CD4-positive, alpha-beta T cell (primary cell): ENCODE measurements at regions not wholly inside any gene's neighbourhood (a gene's known extent, or its start where the extent isn't known, plus 50 kb on each side); places are given as distances from the start of the nearest gene placed in this dataset.

Experiments
- ATAC-seq: fragments of 200-7000 bp; cut with Tn5 transposase; one replicate; pipeline ENCODE4 v1.10.0; 2022; ENCODE audit warnings: mild to moderate bottlenecking; ENCODE audit not compliant: poor library complexity
- CTCF ChIA-PET: fragments of 350-600 bp; sonication (Branson Sonifier 250); formaldehyde crosslinking; loops from one replicate; lab custom pipeline; 2021; ENCODE audit warnings: antibody characterized with exemption, inconsistent platforms; lab: Charles Lee
- POLR2A ChIA-PET: fragments of 350-600 bp; sonication (Branson Sonifier 250); formaldehyde crosslinking; loops from one replicate; lab custom pipeline; 2021; ENCODE audit warnings: antibody characterized with exemption, inconsistent platforms; lab: Charles Lee
- DNase-seq, 14 experiments: peaks; one replicate each; pipeline ENCODE4 v3.0.0-alpha.2; 2013 to 2020; ENCODE audit warnings: mixed read lengths in 2 of 14
- H3K27ac ChIP-seq, 2 donors: one replicate each; pipeline versions ENCODE4 v1.5.1 to v1.7.0; 2013; ENCODE audit warnings: low read length in 2 of 2, low read depth in 1 of 2, mild to moderate bottlenecking in 1 of 2
- H3K27me3 ChIP-seq, 2 experiments: 1 replicate in 1 of 2; 2 replicates in 1 of 2; pipeline versions ENCODE4 v1.6.1 to v1.7.0; 2013; ENCODE audit warnings: low read length in 2 of 2, control low read depth in 1 of 2, mild to moderate bottlenecking in 1 of 2, moderate library complexity in 1 of 2; ENCODE audit not compliant: insufficient read depth in 2 of 2, control insufficient read depth in 1 of 2
- H3K36me3 ChIP-seq: one replicate; pipeline ENCODE4 v1.6.1; 2013; ENCODE audit warnings: low read length, control low read depth; ENCODE audit not compliant: insufficient read depth
- H3K4me1 ChIP-seq: one replicate; pipeline ENCODE4 v1.6.1; 2013; ENCODE audit warnings: low read length, control low read depth; ENCODE audit not compliant: insufficient read depth
- H3K4me3 ChIP-seq: one replicate; pipeline ENCODE4 v1.5.1; 2013; ENCODE audit warnings: mild to moderate bottlenecking, low read length, moderate library complexity
- H3K9me3 ChIP-seq, 2 experiments: 1 replicate in 1 of 2; 2 replicates in 1 of 2; pipeline versions ENCODE4 v1.6.1 to v1.7.0; 2013; ENCODE audit warnings: low read length in 2 of 2, mild to moderate bottlenecking in 2 of 2, control low read depth in 1 of 2, moderate library complexity in 1 of 2; ENCODE audit not compliant: control insufficient read depth in 1 of 2, insufficient read depth in 1 of 2
- H3K27ac Mint-ChIP-seq: one replicate; pipeline ENCODE4 v1.8.0; 2020; ENCODE audit warnings: mixed read lengths
- H3K27me3 Mint-ChIP-seq: one replicate; pipeline ENCODE4 v1.8.0; 2021; ENCODE audit warnings: mixed read lengths
- H3K36me3 Mint-ChIP-seq: one replicate; pipeline ENCODE4 v1.8.0; 2021; ENCODE audit warnings: low read depth, mixed read lengths
- H3K4me1 Mint-ChIP-seq: one replicate; pipeline ENCODE4 v1.8.0; 2021; ENCODE audit warnings: low read depth, mixed read lengths
- H3K4me3 Mint-ChIP-seq: one replicate; pipeline ENCODE4 v1.8.0; 2020; ENCODE audit warnings: mild to moderate bottlenecking, mixed read lengths
- H3K9me3 Mint-ChIP-seq: one replicate; pipeline ENCODE4 v1.8.0; 2020; ENCODE audit warnings: mixed read lengths
- CTCF ChIP-seq: fragments of 200-600 bp; IDR thresholded peaks from one replicate; pipeline ENCODE4 v1.8.0; 2022; ENCODE audit warnings: antibody characterized with exemption, mild to moderate bottlenecking
- intact Hi-C, 2 experiments: fragments of 100-400 bp; cut with DNase I in 1 of 2; cut with micrococcal nuclease in 1 of 2; formaldehyde crosslinking; loops; one replicate each; pipeline versions ENCODE4 v1.15.1 to v1.9.0; 2023 to 2025; cut with DNase I, micrococcal nuclease

DNA sequence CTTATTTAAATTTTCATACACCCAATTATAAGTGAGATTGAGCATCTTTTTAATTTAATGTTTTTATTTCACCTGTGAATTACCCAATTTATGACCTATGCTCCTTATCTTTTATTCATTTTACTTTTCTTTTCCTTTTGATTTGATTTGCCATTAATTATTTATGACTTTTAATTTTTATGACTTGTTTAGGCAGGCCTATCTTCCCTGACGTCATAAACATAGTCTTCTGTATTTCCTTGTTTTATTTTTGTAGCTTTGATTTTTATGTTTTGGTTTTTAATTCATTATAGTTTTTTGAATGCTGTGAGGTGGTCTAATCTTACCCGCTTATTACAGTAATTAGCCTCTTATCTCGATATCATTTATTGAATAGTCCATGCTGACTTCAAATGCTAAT, 467.1 kb upstream of the FAR2 start:
- intact Hi-C loops = no loop called here
- Histone ChIP-seq H3K36me3 (no peaks in the 10 kb centered on the region), H3K27ac (no peak overlapping the region), H3K4me3 (no peak overlapping the region), H3K27me3 (no peaks in the 10 kb centered on the region), H3K4me1 (no peaks in the 10 kb centered on the region), H3K9me3 (no peaks in the 10 kb centered on the region)
- Mint-ChIP-seq H3K9me3 (peaks cover 4% of the 10 kb centered on the region), H3K36me3 (no peaks in the 10 kb centered on the region), H3K27ac (no peak overlapping the region), H3K4me1 (no peaks in the 10 kb centered on the region), H3K27me3 (no peaks in the 10 kb centered on the region), H3K4me3 (no peak overlapping the region)
- CTCF ChIA-PET = no interaction called here
- POLR2A ChIA-PET = no interaction called here
- TF ChIP-seq CTCF = no peak
- no peak for ATAC-seq
- DNase-seq = no peak

DNA sequence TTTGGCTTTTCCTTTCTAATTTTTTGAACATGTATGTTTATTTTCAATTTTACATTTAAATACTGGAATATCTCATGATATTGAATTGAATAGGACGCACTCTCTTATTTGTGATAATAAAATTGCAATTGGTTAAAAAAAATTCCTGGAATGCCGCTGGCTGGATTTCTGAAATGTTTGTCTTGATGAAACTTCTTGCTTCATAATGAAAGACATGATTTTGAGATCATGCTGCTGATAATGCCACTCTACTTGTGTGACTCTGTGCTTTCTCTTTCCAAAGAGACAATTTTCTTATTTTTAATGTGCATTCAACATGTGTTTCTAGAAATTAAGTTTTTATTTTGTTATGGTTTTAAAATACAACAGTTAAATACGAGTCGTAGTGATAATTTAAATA, 465.7 kb upstream of the FAR2 start:
- H3K27me3 ChIP-seq = no peaks in the 10 kb centered on the region
- H3K36me3 ChIP-seq = no peaks in the 10 kb centered on the region
- Mint-ChIP-seq H3K9me3 (peaks cover 4% of the 10 kb centered on the region), H3K4me3 (no peak overlapping the region), H3K4me1 (no peaks in the 10 kb centered on the region), H3K27me3 (no peaks in the 10 kb centered on the region), H3K36me3 (no peaks in the 10 kb centered on the region), H3K27ac (no peak overlapping the region)
- H3K27ac ChIP-seq = no peak overlapping the region
- ChIA-PET POLR2A (no interaction called here), CTCF (interaction anchor here (0.7 kb wide), 1 partner anchor 9 kb away, joined by 3 read pairs; no protein-coding TSS in a partner anchor)
- no peak overlapping the region for H3K4me3 ChIP-seq
- no peaks in the 10 kb centered on the region for H3K9me3 ChIP-seq
- no peak for DNase-seq
- intact Hi-C loops = no loop called here
- TF ChIP-seq CTCF = no peak
- H3K4me1 ChIP-seq = no peaks in the 10 kb centered on the region
- ATAC-seq = no peak

DNA sequence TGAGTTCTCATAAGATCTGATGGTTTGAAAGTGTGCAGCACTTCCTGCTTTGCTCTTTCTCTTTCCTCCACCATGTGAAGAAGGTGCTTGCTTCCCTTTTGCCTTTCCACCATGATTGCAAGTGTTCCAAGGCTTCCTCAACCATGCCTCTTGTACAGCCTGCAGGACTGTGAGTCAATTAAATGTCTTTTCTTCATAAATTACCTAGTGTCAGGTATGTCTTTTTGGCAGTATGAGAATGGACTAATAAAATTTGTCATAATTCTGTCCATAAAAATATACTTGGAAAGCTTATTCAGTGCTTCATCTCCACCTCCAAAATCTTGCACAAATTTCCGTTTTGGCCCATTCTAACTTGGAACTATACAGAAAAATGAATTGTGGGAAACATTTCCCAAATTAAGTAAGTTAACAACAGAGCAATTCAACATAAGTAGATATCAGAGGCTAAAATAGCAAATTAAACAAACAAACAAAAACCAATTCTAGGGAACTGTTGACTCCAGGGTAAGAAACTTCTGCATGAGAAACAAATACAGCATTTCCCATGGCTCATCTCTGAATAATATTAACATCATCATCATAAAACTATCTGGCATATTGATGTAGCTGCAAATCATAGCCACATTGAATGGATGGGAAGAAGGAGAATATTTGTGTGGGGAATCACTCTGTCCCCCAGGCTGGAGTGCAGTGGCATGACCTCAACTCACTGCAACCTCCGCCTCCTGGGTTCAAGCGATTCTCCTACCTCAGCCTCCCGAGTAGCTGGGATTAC, 459.5 kb upstream of the FAR2 start:
- intact Hi-C loops = no loop called here
- ATAC-seq = no peak
- CTCF ChIA-PET = no interaction called here

More for the DNA sequence above, 459.5 kb upstream of the FAR2 start:
- Histone ChIP-seq H3K36me3 (no peaks in the 10 kb centered on the region), H3K27me3 (no peaks in the 10 kb centered on the region), H3K4me3 (no peak overlapping the region), H3K27ac (no peak overlapping the region), H3K4me1 (no peaks in the 10 kb centered on the region), H3K9me3 (no peaks in the 10 kb centered on the region)
- no peak for DNase-seq
- Mint-ChIP-seq H3K36me3 (no peaks in the 10 kb centered on the region), H3K27me3 (no peaks in the 10 kb centered on the region), H3K9me3 (peaks cover 4% of the 10 kb centered on the region), H3K27ac (no peak overlapping the region), H3K4me1 (no peaks in the 10 kb centered on the region), H3K4me3 (no peak overlapping the region)
- POLR2A ChIA-PET = no interaction called here
- TF ChIP-seq CTCF = no peak
